GM18498 (cell line): ENCODE measurements at regions not wholly inside any gene's neighbourhood (a gene's known extent, or its start where the extent isn't known, plus 50 kb on each side); places are given as distances from the start of the nearest gene placed in this dataset.

Source experiments
- ATAC-seq: cut with Tn5 transposase; IDR thresholded peaks from one replicate; pipeline ENCODE4 v1.9.1; 2021; ENCODE audit warnings: mild to moderate bottlenecking, moderate library complexity; ENCODE audit not compliant: unreplicated experiment

DNA sequence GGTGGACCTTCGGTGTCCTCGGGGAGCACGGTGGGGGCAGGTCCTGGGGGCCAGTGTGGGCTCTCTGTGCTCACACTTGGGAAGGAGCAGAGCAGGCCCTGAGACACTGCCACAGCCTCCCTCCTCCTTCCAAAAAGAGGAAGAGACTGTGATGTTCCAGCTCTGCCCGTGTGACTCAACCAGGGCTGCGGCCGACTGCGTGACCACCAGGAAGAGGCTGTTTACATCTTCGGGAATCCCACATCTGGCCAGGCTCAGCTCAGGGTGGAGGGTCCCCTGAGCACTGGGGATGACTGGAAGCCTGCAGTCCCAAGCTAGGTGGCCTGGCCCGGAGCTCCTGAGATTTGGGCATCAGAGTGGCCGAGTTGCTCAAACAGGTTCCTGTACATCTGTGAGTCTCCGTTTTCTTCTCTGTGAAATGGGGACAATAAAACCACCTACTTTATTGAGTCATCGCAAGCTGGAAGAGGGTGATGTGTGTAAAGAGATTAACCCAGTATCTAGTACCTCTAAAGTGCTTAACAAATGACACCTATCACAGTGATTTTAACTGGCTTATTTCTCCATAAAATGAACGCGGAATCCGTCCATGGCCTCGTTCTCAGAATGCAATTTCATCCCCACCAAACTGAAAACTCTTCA lies 242.1 kb downstream of the DLL1 start:
- ATAC-seq, result no peak

DNA sequence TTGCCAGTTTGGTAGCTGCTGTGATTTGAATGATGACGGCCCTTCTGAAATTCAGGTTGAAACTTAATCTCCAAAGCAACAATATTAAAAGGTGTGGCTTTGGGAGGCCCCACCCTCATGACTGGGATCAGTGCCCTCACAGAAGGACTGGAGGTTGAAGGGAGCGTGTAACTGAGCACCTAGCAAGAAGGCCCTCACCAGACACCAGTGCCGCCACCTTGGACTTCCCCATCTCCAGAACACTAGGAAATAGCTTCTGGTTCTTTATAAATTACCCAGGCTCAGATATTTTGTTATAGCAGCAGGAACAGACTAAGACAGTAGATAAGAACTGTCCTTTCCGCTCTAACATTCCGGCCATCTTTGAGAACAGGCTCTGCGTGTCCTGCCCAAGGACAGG lies 243.1 kb downstream of the DLL1 start:
- no peak for ATAC-seq

GRCh38 chr6:170046791-170047626 lies 243.9 kb downstream of the DLL1 start:
- ATAC-seq, result no peak

DNA sequence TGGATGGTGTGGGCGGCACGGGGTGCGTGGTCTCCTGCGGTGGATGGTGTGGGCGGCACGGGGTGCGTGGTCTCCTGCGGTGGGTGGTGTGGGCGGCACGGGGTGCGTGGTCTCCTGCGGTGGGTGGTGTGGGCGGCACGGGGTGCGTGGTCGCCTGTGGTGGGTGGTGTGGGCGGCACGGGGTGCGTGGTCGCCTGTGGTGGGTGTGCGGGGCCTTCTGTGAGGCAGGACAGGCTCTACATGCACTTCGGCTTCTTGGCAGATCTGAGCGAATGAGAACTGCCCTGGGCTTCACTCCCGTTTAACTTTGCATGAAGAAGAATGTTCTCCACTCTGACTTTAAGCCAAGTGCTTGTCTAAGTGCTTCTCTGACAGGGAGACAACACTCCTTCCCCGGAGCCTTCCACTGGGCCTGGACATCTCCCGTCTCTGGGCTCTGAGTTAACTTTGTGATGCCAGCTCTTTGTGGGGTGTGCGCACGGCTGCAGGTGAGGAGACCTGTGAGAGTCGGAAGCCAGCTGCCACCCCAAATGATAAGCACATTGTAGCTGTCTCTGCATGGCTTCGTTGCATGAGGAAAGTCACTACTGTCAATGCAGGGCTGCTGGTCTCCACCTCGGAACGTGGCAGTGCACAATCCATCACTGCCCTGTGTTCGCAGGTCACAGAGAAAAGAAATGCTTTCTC lies 244.8 kb downstream of the DLL1 start:
- no peak for ATAC-seq

GRCh38 chr6:170045563-170045960 lies 245.3 kb downstream of the DLL1 start:
- no peak for ATAC-seq

GRCh38 chr6:170044836-170045562 lies 245.9 kb downstream of the DLL1 start:
- no peak for ATAC-seq

GRCh38 chr6:170043881-170044790 lies 246.7 kb downstream of the DLL1 start:
- ATAC-seq, result no peak

DNA sequence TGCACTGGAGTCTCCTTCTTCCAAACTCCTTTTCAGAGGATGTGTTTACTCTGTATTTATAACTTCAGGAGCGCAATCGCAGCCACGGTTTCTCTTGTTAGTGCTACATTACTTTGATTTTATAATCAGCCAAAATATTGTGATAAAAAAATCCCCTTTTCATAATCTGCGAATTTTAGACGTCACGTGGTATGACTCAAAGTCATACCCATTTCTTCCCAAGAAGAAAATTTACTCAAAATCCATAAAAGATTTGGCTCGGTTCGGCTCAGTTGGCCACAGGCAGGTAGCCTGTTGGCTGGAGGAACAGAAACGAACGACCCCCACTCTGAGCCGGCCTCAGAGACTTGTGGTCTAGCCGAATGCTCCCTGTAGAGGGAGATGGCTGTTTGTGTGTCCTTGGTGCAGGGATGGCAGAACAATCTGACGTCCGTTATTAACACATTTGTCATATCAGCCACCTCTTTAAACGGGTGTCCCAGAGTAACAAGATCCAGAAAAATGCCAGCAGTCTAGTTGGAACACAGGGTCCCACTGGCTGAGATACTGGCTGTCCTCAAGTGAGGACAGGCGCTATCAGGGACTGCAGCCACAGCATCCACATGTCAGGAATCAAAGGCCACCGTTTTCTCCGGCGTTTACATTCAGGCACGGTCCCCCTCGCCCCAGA lies 247.6 kb downstream of the DLL1 start:
- ATAC-seq, result no peak

DNA sequence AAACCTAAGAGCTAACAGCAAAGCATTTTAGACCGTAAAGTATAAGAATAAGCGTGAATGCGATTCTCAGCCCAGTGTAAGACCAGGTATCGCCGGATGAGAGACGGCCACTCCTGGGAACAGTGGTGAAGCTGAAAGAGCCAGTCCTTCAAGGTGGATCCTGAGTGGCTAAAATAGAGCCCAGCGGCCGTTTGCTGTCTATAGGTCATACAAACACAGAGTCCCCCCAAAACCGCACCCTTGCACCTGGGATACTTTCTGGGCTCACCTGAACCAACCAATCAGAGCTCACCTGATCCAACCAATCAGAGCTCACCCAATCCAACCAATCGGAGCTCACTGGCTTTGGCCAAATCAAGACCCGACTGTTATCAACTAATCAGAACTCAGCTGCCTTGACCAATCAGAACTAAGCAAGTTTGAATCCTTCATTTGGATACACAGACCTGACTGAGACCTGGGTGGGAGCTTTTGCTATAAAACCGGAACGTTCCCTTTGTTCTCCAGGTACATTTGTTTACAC lies 248.2 kb downstream of the DLL1 start:
- no peak for ATAC-seq

- no peak for ATAC-seq
Observed at GRCh38 chr6:170042123-170042522, 248.8 kb downstream of the DLL1 start.

DNA sequence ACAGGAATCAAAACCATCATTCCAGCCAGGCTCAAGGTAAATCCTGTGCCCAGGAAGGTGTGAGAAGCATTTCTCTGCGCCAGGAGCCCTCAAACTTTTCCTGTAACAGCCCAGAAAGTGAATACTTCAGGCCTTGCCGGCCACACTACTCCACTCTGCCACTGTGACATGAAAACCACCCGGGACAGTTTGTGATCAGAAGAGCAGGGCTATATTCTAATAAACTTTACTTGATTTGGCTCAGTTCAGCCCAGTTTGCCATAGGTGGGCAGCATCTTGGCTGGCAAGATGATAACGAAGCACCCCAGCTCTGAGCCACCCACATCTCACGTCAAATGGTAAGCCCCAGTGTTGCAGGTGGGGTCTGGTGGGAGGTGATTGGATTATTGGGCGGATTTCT lies 249.4 kb downstream of the DLL1 start:
- no peak for ATAC-seq

DNA sequence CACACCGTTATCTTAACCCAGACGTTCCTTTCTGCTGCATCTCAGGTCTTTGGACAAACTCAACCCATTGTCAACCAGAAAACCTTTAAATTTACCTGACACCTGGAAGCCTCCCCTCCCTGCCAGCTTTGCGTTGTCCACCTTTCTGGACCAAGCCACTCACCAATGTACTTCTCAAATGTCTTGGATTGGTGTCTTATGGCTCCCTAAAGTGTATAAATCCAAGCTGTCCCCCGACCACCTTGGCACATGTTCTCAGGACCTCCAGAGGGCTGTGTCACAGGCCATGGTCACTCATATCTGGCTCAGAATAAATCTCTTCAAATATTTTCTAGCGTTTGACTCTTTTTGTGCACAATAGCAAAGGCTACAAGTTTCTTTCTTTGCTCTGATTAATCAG lies 250.0 kb downstream of the DLL1 start:
- no peak for ATAC-seq

DNA sequence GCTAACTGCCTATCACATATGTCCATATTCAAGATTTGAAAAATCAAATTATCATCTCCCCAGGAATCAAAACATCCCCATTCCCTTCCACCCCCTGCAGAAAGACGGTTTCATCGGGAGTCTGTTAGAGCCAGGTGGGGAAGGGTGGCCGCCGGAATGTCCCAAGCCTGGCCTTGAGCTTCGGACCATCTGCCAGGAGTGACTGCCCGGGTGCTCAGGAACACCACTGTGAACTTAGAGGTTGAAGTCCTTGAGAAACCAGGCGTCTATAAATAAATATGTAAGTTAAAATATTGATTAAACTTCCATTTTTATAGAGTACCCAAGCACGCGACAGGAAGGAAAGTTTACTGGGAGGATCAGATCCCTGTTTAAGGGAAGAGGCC lies 250.8 kb downstream of the DLL1 start:
- no peak for ATAC-seq

GRCh38 chr6:170039156-170040114 lies 251.4 kb downstream of the DLL1 start:
- ATAC-seq, result no peak

- ATAC-seq, result no peak
Observed at GRCh38 chr6:170038708-170039107, 252.2 kb downstream of the DLL1 start.

- no peak for ATAC-seq
Observed at GRCh38 chr6:170038251-170038650, 252.6 kb downstream of the DLL1 start.

DNA sequence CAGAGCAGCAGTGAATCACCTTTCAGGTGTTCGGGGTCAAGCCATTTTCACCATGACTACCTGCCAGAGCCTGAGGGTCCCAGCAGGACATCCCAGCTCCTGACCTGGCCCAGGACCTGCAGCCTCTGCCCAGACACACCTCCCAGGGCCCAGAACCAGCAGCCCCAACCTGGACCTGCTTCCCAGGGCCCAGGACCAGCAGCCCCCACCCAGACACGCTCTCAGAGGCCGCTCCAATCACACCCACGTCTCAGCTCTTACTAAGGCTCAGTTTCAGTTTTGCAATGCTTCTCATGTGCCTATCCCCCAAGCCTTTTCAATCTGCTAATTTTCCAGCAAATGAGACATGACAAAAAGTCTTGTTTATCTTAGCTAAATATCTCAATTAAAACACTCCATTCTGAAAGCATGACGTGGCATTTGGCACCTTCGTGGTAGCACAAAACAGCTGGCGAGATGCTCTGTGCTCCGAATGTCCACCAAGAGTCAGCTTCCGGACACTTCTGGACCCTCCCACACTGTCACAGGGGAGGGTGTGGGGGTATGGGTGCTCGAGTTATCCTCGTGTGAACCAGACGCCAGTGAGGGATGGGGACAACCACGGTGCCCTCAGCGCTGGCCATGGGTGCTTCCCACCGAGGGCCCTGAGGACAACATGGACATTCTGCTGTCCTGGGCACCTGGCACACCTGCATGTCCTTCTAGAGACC lies 253.2 kb downstream of the DLL1 start:
- ATAC-seq, result no peak

DNA sequence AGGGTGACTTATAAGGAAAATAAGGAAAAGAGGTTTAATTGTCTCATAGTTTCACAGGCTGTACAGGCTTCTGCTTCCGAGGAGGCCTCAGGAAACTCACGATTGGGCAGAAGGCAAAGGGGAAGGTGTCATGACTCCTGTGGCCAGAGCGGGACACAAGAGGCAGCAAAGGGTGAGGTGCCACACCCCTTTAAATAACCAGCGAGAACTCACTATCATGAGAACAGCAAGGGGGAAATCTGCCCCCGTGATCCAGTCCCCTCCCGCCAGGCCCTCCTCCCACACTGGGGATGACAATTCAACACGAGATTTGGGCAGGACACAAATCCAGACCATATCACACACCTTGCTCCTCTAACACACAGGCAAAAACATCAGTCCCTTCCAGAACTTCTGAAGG lies 254.0 kb downstream of the DLL1 start:
- ATAC-seq, result no peak
